CD4-positive, alpha-beta memory T cell (primary cell): ENCODE measurements at regions not wholly inside any gene's neighbourhood (a gene's known extent, or its start where the extent isn't known, plus 50 kb on each side); places are given as distances from the start of the nearest gene placed in this dataset.

ENCODE experiments used
- CTCF ChIA-PET: fragments of 350-600 bp; sonication (Branson Sonifier 250); formaldehyde crosslinking; loops from one replicate; lab custom pipeline; 2021; ENCODE audit warnings: inconsistent platforms; ENCODE audit not compliant: partially characterized antibody; lab: Charles Lee
- POLR2A ChIA-PET: fragments of 350-600 bp; sonication (Branson Sonifier 250); formaldehyde crosslinking; loops from one replicate; lab custom pipeline; 2021; ENCODE audit not compliant: partially characterized antibody; lab: Charles Lee
- DNase-seq, 5 donors: peaks; one replicate each; pipeline versions ENCODE4 v3.0.0 to v3.0.0-alpha.2; 2020 to 2022; ENCODE audit warnings: mixed read lengths in 1 of 5
- H3K27ac ChIP-seq: one replicate; pipeline ENCODE4 v1.7.0; 2013; ENCODE audit warnings: low read depth, low read length
- H3K27me3 ChIP-seq: 2 replicates; pipeline ENCODE4 v1.7.0; 2013; ENCODE audit warnings: mild to moderate bottlenecking, low read length, moderate library complexity; ENCODE audit not compliant: insufficient read depth
- H3K36me3 ChIP-seq: 2 replicates; pipeline ENCODE4 v1.7.0; 2013; ENCODE audit warnings: mild to moderate bottlenecking, low read length, moderate library complexity; ENCODE audit not compliant: insufficient read depth
- H3K4me1 ChIP-seq: 2 replicates; pipeline ENCODE4 v1.7.0; 2013; ENCODE audit warnings: mild to moderate bottlenecking, low read length, moderate library complexity; ENCODE audit not compliant: insufficient read depth
- H3K4me3 ChIP-seq, 2 donors: one replicate each; pipeline ENCODE4 v1.7.0; 2013; ENCODE audit warnings: low read length in 2 of 2, mild to moderate bottlenecking in 1 of 2
- H3K9me3 ChIP-seq, 2 donors: one replicate each; pipeline ENCODE4 v1.7.0; 2013; ENCODE audit warnings: low read length in 2 of 2, control low read depth in 1 of 2; ENCODE audit not compliant: control insufficient read depth in 1 of 2
- H3K27ac Mint-ChIP-seq, 7 donors: one replicate each; pipeline ENCODE4 v1.8.0; 2020 to 2021; ENCODE audit warnings: mixed read lengths in 7 of 7, mild to moderate bottlenecking in 6 of 7, inconsistent platforms in 3 of 7, moderate library complexity in 3 of 7
- H3K27me3 Mint-ChIP-seq, 2 donors: one replicate each; pipeline ENCODE4 v1.8.0; 2020 to 2021; ENCODE audit warnings: mixed read lengths in 2 of 2
- H3K36me3 Mint-ChIP-seq, 2 donors: one replicate each; pipeline ENCODE4 v1.8.0; 2020 to 2021; ENCODE audit warnings: mixed read lengths in 2 of 2, inconsistent platforms in 1 of 2, mild to moderate bottlenecking in 1 of 2
- H3K4me1 Mint-ChIP-seq, 4 donors: one replicate each; pipeline ENCODE4 v1.8.0; 2020 to 2021; ENCODE audit warnings: mixed read lengths in 4 of 4, mild to moderate bottlenecking in 1 of 4
- H3K4me3 Mint-ChIP-seq, 8 donors: one replicate each; pipeline ENCODE4 v1.8.0; 2020 to 2021; ENCODE audit warnings: mixed read lengths in 8 of 8, mild to moderate bottlenecking in 7 of 8, moderate library complexity in 6 of 8, inconsistent platforms in 3 of 8
- H3K9me3 Mint-ChIP-seq, 8 donors: one replicate each; pipeline ENCODE4 v1.8.0; 2020 to 2021; ENCODE audit warnings: mixed read lengths in 8 of 8, mild to moderate bottlenecking in 5 of 8, inconsistent platforms in 3 of 8, moderate library complexity in 1 of 8
- intact Hi-C: fragments of 100-400 bp; cut with micrococcal nuclease; formaldehyde crosslinking; loops from one replicate; pipeline ENCODE4 v1.15.1; 2023

DNA sequence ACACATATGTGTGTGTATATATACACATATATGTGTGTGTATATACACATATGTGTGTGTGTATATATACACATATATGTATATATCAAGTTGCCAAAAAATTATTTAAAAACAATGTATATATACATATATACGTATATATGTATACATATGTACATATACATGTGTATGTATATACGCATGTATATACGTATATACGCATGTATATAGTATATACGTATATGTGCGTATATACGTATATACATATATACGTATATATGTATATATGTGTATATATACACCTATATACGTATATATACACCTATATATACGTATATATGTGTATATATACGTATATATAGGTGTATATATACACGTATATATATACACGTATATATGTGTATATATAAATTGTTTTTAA is 57.0 kb upstream of the ZNF644 start:
- CTCF ChIA-PET, result no interaction called here
- H3K27ac ChIP-seq, result no peak overlapping the region
- Mint-ChIP-seq H3K4me1 (no peaks in the 10 kb centered on the region), H3K9me3 (peaks cover 0 to 2% (median 0%) of the 10 kb centered on the region in 8 donors), H3K36me3 (no peaks in the 10 kb centered on the region), H3K4me3 (no peak overlapping the region), H3K27me3 (peaks cover 2 to 7% of the 10 kb centered on the region in 2 donors), H3K27ac (no peak overlapping the region)
- no peak for DNase-seq
- intact Hi-C loops, result no loop called here
- H3K9me3 ChIP-seq, result no peaks in the 10 kb centered on the region
- no peaks in the 10 kb centered on the region for H3K4me1 ChIP-seq
- no peaks in the 10 kb centered on the region for H3K27me3 ChIP-seq
- POLR2A ChIA-PET, result no interaction called here
- H3K4me3 ChIP-seq, result no peak overlapping the region
- H3K36me3 ChIP-seq, result no peaks in the 10 kb centered on the region

DNA sequence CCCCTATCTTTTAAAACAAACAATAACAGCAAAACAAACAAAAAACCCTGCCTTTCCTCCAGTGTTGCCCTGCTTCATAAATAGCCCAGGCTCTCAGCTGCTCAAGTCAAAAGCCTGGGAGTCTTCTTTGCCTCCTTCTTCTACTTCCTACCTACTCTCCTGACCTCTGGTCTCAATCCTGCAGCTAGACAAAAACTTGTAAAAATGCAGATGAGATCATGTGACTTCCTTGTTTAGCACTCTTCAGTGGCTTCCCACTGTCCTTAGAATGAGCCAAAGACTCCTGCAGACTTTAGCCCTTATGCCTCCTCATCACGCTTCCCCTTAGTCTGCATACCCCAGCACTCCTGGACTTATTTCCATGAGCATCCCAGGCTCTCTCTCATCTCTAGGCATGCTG is 55.0 kb upstream of the ZNF644 start:
- Histone ChIP-seq H3K9me3 (no peaks in the 10 kb centered on the region), H3K36me3 (no peaks in the 10 kb centered on the region), H3K27ac (no peak overlapping the region), H3K4me3 (no peak overlapping the region), H3K4me1 (no peaks in the 10 kb centered on the region), H3K27me3 (no peaks in the 10 kb centered on the region)
- ChIA-PET CTCF (no interaction called here), POLR2A (no interaction called here)
- Mint-ChIP-seq H3K27ac (no peak overlapping the region), H3K4me1 (no peaks in the 10 kb centered on the region), H3K4me3 (no peak overlapping the region), H3K9me3 (peaks cover 0 to 2% (median 0%) of the 10 kb centered on the region in 8 donors), H3K27me3 (peaks cover 4 to 5% of the 10 kb centered on the region in 2 donors), H3K36me3 (no peaks in the 10 kb centered on the region)
- intact Hi-C loops, result no loop called here
- DNase-seq, result no peak

DNA sequence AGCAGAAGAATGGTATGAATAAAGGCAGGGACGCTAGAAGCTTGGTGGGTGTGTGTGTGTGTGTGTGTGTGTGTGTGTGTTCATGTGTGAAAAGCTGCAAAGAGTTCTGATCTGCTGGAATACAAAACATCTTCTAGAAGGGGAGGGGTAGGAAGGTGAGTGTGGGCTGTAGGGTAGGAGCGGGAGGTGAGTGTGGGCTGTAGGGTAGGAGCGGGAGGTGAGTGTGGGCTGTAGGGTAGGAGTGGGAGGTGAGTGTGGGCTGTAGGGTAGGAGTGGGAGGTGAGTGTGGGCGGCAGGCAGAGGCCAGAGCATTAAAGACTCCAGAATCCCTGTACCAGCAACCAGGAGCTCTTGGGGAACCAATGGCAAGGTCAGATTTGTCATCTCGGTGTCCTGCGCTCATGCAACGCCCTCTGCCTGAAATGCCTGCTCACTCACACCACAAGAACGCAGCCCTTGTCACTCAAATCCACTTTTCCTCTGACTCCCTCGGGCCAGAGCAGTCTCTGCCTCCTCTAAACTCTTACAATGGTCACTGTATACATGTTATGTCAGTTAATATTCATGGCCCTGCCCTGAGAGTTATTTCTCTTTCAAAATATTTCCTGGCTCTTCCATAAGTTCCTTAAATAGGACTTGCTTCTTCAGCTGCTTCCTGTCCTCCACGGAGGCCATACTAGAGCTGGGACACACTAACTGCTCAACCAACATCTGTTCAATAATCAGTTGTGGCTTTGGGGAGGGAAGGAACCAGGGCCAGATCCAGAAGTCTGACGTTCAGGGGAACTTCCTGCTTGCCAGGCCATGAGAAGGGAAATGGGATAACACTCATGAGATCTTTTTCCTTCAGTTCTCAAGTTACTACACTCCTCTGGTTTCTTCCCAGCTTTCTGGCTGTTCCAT is 53.6 kb upstream of the ZNF644 start:
- Histone ChIP-seq H3K4me1 (no peaks in the 10 kb centered on the region), H3K36me3 (no peaks in the 10 kb centered on the region), H3K27me3 (no peaks in the 10 kb centered on the region), H3K9me3 (no peaks in the 10 kb centered on the region), H3K4me3 (no peak overlapping the region), H3K27ac (no peak overlapping the region)
- peaks cover 5 to 8% of the 10 kb centered on the region in 2 donors for H3K27me3 Mint-ChIP-seq
- ChIA-PET POLR2A (no interaction called here), CTCF (interaction anchor here (0.6 kb wide), 1 partner anchor 13 kb away, joined by 3 read pairs; no protein-coding TSS in a partner anchor)
- H3K9me3 Mint-ChIP-seq, result peaks cover 0 to 4% (median 0%) of the 10 kb centered on the region in 8 donors
- H3K4me1 Mint-ChIP-seq, result no peaks in the 10 kb centered on the region
- intact Hi-C loops, result no loop called here
- H3K4me3 Mint-ChIP-seq, result no peak overlapping the region
- no peaks in the 10 kb centered on the region for H3K36me3 Mint-ChIP-seq
- no peak overlapping the region for H3K27ac Mint-ChIP-seq
- no peak for DNase-seq

DNA sequence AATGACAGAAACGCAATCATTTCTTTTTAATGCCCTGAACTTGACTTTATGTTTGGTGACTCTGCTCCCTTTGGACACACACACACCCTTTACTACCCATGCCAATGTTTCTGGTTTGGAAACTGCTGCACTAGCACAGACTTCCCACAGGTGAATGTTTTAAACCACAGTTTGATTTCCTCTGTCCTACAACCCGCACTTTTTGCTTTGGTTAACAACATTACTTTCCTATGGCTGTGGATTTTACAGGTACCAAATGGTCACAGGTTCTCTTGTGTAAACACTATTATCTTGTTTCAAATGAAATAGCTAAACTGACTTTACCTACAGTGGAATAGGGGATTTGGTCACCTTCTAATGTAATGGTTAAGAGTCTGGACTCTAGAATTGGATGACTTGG is 51.5 kb upstream of the ZNF644 start:
- no peak for DNase-seq
- Mint-ChIP-seq H3K27me3 (peaks cover 10 to 15% of the 10 kb centered on the region in 2 donors), H3K36me3 (no peaks in the 10 kb centered on the region), H3K4me3 (no peak overlapping the region), H3K9me3 (peaks cover 0 to 9% (median under 1%) of the 10 kb centered on the region in 8 donors), H3K4me1 (no peaks in the 10 kb centered on the region), H3K27ac (no peak overlapping the region)
- ChIA-PET POLR2A (interaction anchor here (1.2 kb wide), 1 partner anchor 13 kb away, joined by 3 read pairs; no protein-coding TSS in a partner anchor), CTCF (no interaction called here)
- Histone ChIP-seq H3K27ac (no peak overlapping the region), H3K4me1 (no peaks in the 10 kb centered on the region), H3K9me3 (no peaks in the 10 kb centered on the region), H3K36me3 (no peaks in the 10 kb centered on the region), H3K4me3 (no peak overlapping the region), H3K27me3 (no peaks in the 10 kb centered on the region)
- intact Hi-C loops, result no loop called here

DNA sequence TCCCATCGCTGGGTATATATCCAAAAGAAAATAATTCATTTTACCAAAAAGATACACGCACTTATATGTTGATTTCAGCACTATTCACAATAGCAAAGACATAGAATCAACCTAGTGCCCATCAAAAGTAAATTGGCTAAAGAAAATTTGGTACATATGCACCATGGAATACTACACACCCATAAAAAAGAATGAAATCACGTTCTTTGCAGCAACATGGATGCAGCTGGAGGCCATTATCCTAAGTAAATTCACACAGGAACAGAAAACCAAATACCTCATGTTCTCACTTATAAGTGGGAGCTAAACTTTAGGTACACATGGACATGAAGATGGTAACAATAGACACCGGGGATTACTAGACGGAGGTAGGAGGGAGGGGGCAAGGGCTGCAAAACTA is 50.0 kb upstream of the ZNF644 start:
- H3K9me3 Mint-ChIP-seq, result peaks cover 0 to 9% (median under 1%) of the 10 kb centered on the region in 8 donors
- ChIA-PET CTCF (no interaction called here), POLR2A (no interaction called here)
- Histone ChIP-seq H3K4me3 (no peak overlapping the region), H3K27me3 (no peaks in the 10 kb centered on the region), H3K27ac (no peak overlapping the region), H3K4me1 (no peaks in the 10 kb centered on the region), H3K36me3 (no peaks in the 10 kb centered on the region), H3K9me3 (no peaks in the 10 kb centered on the region)
- no peak for DNase-seq
- H3K4me3 Mint-ChIP-seq, result no peak overlapping the region
- H3K27ac Mint-ChIP-seq, result no peak overlapping the region
- H3K4me1 Mint-ChIP-seq, result no peaks in the 10 kb centered on the region
- H3K36me3 Mint-ChIP-seq, result no peaks in the 10 kb centered on the region
- H3K27me3 Mint-ChIP-seq, result peaks cover 14 to 21% of the 10 kb centered on the region in 2 donors
- intact Hi-C loops, result no loop called here
